Skin epidermis (tissue), 12 donors: ENCODE measurements at regions not wholly inside any gene's neighbourhood (a gene's known extent, or its start where the extent isn't known, plus 50 kb on each side); places are given as distances from the start of the nearest gene placed in this dataset.
"Not testable (repeated sequence)": the region's sequence is repeated elsewhere in the genome, so short reads cannot be mapped to it uniquely, and the experiment has no call there.

Experiments used
- H3K27ac ChIP-seq, 21 experiments: fragments of 200-600 bp; sonication (generic) in 11 of 21; one replicate each; pipeline ENCODE4 v1.5.0; 2020; ENCODE audit warnings: mild to moderate bottlenecking in 3 of 21, inconsistent platforms in 2 of 21, moderate library complexity in 2 of 21
- H3K4me3 ChIP-seq, 7 experiments: fragments of 200-600 bp; sonication (generic) in 2 of 7; one replicate each; pipeline ENCODE4 v1.5.0; 2020; ENCODE audit warnings: inconsistent platforms in 2 of 7, mild to moderate bottlenecking in 2 of 7, moderate library complexity in 1 of 7

DNA sequence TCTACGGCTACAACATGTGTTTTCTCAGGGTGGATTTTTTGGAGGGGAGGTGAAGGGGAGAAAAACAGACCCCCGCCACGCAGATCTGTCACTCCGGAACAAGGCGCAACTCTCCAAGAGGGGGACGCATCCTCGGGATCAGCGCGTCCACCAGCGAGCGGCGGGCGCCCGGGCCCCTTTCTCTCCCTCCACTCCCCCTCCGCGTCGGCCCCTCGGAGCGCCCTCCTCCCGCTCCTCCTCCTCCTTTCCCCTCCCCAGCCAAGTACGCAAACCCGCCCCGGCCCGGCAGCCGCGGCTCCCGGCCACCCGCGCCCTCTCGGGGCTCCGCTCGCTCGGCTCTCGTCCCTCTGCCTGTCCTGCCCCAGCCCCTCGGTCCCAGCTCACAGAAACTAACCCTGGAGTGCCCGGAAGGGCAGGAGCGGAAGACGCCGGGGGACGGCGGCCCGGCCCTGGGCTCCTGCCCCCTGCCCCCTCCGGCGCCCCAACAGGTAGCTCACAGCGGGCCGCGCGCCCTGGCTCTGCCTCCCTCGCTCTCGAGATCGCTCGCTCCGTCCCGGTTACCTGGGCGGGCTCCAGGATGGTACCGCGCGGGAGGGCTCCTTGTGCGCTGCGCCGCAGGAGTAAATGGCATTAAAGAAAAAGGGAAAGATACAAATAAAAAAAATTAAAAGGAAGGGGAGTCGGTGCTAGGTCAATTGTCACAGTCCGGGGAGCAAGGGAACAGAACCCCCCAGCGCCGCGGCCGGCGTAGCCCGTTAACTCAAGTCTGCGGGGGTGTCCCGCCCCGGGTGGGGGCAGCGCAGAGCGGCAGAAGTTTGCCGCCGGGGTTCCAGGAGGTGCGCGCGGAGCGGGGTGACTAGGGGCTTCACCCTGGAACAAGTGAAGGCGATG lies 131.4 kb upstream of the C11orf58 start:
- Histone ChIP-seq H3K4me3 (peak overlapping the region; percentile 26 to 49 (median 41)), H3K27ac (peak overlapping the region in 14 of 21 experiments; percentile 1 to 80 (median 32))

GRCh38 chr11:16605894-16606783 lies 132.3 kb upstream of the C11orf58 start:
- Histone ChIP-seq H3K4me3 (peak overlapping the region; percentile 26 to 49 (median 41)), H3K27ac (peak overlapping the region in 10 of 21 experiments; percentile 16 to 80 (median 68))

- Histone ChIP-seq H3K27ac (peak overlapping the region in 14 of 21 experiments; percentile 20 to 79 (median 65)), H3K4me3 (peak overlapping the region; percentile 26 to 49 (median 41))
Observed at GRCh38 chr11:16605389-16605893, 133.0 kb upstream of the C11orf58 start.

DNA sequence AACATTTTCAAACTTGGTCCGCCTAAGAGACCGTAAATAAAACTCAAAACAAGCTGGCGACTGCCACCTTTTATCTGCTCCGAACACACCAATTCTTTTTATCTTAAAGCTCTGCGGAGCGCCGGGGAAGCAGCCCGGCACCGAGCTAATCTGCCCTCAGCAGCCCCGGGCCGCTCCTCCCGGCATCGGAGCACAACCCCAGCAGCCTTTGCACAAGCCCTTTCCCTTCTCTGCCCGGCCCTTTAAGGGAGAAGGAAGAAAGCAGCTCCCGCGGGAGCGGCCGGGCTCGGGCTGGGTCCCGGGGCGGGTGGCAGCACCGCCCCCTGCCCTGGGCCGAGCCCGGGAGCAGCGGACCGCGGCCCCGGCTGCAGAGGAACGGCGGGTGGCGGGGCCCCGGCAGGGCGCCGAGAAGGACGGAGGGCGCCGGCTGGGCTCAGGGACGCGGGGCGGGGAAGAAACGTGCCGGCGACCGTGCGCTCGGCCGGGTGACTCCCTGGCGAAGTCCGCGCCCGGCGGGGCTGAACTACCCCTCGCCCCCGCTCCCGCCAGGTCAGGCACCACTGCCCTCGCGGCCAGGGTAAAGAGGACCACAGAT lies 133.6 kb upstream of the C11orf58 start:
- Histone ChIP-seq H3K4me3 (peak overlapping the region; percentile 26 to 49 (median 41)), H3K27ac (peak overlapping the region in 14 of 21 experiments; percentile 21 to 79 (median 65))

GRCh38 chr11:16603890-16604793 lies 134.3 kb upstream of the C11orf58 start:
- Histone ChIP-seq H3K4me3 (peak overlapping the region; percentile 26 to 49 (median 41)), H3K27ac (peak overlapping the region in 13 of 21 experiments; percentile 15 to 79 (median 65))

- Histone ChIP-seq H3K27ac (no peak overlapping the region), H3K4me3 (no peak overlapping the region)
Observed at GRCh38 chr11:16603245-16603644, 135.2 kb upstream of the C11orf58 start.

- Histone ChIP-seq H3K4me3 (no peak overlapping the region), H3K27ac (no peak overlapping the region)
Observed at GRCh38 chr11:16598906-16599305, 139.5 kb upstream of the C11orf58 start.

DNA sequence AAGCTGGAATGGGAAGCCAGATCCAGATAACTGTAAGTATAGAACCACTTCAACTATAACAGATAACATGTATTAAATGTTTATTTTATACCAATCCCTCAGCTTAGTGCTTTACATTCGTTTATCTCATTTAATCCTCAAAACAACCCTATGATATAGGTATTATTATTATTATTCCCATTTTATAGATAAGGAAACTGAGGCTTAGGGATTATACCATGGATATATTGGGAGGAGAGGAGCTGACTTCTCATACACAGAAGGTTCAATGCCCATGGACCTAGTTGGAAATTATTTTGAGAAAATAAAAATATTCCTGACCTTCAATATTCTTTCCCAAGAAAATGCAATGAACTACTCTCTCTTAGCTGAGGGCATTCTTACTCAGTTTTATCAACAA lies 140.4 kb upstream of the C11orf58 start:
- H3K4me3 ChIP-seq, result no peak overlapping the region
- no peak overlapping the region for H3K27ac ChIP-seq

- Histone ChIP-seq H3K27ac (no peak overlapping the region), H3K4me3 (no peak overlapping the region)
Observed at GRCh38 chr11:16596231-16596630, 142.2 kb upstream of the C11orf58 start.

DNA sequence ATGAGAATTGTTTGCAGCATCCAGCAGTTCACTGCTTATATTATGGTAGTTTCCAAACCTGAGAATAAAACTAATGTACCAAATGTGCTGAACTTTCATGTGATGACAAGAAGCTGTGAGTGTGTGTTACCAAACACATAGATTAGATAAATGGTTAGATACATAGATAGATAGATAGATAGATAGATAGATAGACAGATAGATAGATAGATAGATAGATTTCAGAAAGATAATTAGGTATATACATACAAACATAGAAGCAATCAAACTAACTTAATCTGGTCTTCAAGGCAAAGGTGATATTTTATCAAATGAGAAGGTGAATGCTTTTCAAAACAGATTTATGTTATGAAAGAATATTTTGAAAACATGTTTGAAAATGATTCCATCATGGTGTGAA lies 147.3 kb upstream of the C11orf58 start:
- H3K4me3 ChIP-seq, result no peak overlapping the region

GRCh38 chr11:16587670-16588069 lies 150.8 kb upstream of the C11orf58 start:
- Histone ChIP-seq H3K27ac (no peak overlapping the region), H3K4me3 (no peak overlapping the region)

More for the DNA sequence above, 147.3 kb upstream of the C11orf58 start:
- no peak overlapping the region for H3K27ac ChIP-seq

DNA sequence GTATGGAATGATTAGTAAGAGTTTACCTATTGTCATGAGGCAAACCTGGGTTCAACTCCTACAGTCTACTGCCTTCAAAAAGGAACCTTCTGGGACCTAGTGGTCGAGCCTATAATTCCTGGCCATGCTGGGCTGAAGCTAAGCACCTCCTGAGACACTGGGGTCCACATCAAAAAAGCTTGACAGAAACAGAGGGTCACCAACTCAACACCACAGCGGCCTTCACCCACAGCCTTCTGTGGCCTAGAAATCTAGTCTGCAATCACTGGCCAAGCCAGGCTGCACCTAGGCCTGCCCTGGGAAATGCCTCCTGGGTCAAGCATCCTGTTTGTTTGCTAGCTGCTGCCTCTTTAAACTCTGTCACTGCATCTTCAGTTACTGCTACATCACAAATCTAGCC lies 153.9 kb upstream of the C11orf58 start:
- no peak overlapping the region for H3K4me3 ChIP-seq
- H3K27ac ChIP-seq, result no peak overlapping the region

- not testable (repeated sequence) for H3K4me3 ChIP-seq, H3K27ac ChIP-seq
Observed at GRCh38 chr11:16581078-16581477, 157.4 kb upstream of the C11orf58 start.

DNA sequence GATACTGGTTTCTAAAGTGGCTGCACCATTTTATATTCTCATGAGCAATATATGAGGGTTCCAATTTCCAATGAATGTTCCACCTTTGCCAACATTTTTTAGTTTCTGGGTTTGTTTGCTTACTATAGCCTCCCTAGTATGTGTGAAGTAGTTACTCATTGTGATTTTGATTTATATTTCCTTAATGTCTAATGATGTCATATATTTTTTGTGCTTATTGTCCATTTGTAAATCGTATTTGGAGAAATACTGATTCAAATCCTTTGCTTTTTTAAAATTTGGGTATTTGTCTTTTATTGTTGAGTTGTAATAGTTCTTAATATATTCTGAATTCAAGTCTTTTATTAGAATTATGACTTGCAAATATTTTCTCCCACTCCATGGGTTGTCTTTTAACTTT lies 161.0 kb upstream of the C11orf58 start:
- H3K27ac ChIP-seq, result no peak overlapping the region
- no peak overlapping the region for H3K4me3 ChIP-seq

- H3K4me3 ChIP-seq, H3K27ac ChIP-seq: not testable (repeated sequence)
Observed at GRCh38 chr11:16574889-16575288, 163.6 kb upstream of the C11orf58 start.

GRCh38 chr11:16572945-16573344 lies 165.5 kb upstream of the C11orf58 start:
- Histone ChIP-seq H3K27ac (no peak overlapping the region), H3K4me3 (no peak overlapping the region)

GRCh38 chr11:16561150-16561549 lies 177.3 kb upstream of the C11orf58 start:
- no peak overlapping the region for H3K4me3 ChIP-seq
- H3K27ac ChIP-seq, result no peak overlapping the region

DNA sequence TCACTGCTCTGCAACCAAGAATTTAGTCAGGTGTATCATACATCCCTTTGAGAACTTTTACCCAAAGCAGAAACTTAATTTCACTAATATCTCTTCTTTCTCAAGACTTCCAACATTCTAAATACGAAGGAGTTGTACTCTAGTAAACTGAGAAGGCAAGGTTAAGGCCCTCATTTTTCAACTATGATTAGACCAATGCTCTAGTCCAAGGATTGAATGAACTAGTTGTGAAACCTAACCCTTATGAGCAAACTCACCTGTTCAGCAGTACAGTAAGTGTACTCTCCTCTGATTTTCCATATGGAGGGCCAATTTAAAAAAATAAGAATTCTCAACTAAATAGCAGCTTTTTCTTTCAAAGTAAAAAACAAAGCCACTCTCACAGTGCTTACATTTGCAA lies 180.0 kb upstream of the C11orf58 start:
- H3K4me3 ChIP-seq, result no peak overlapping the region
- no peak overlapping the region for H3K27ac ChIP-seq

GRCh38 chr11:16555956-16556355 lies 182.5 kb upstream of the C11orf58 start:
- H3K4me3 ChIP-seq, result no peak overlapping the region
- no peak overlapping the region for H3K27ac ChIP-seq
